Lung (tissue), 11 donors: ENCODE measurements at regions not wholly inside any gene's neighbourhood (a gene's known extent, or its start where the extent isn't known, plus 50 kb on each side); places are given as distances from the start of the nearest gene placed in this dataset.
A peak's percentile ranks its signal among the peaks of the same experiment; 100 is the strongest.

Experiments used
- ATAC-seq: fragments of 200-7000 bp; cut with Tn5 transposase; one replicate; pipeline ENCODE4 v1.9.1; 2020; ENCODE audit warnings: moderate number of reproducible peaks; ENCODE audit not compliant: insufficient read depth, low FRiP score
- DNase-seq, 3 donors: peaks; one replicate each; pipeline ENCODE4 v3.0.0-alpha.2; 2013 to 2017
- H3K27ac ChIP-seq, 2 donors: one replicate each; pipeline ENCODE4 v1.5.1; 2013; ENCODE audit warnings: mild to moderate bottlenecking in 2 of 2, moderate library complexity in 2 of 2, control low read depth in 1 of 2, inconsistent platforms in 1 of 2, low read depth in 1 of 2, low read length in 1 of 2
- H3K27me3 ChIP-seq, 3 donors: one replicate each; pipeline ENCODE4 v1.5.1; 2013; ENCODE audit warnings: low read length in 2 of 3; ENCODE audit not compliant: control insufficient read depth in 3 of 3, insufficient read depth in 3 of 3
- H3K36me3 ChIP-seq, 4 donors: one replicate each; pipeline ENCODE4 v1.5.1; 2013; ENCODE audit warnings: low read length in 4 of 4, mild to moderate bottlenecking in 1 of 4, moderate library complexity in 1 of 4; ENCODE audit not compliant: control insufficient read depth in 4 of 4, insufficient read depth in 4 of 4
- H3K4me1 ChIP-seq, 5 donors: one replicate each; pipeline ENCODE4 v1.5.1; 2013; ENCODE audit warnings: low read length in 5 of 5, mild to moderate bottlenecking in 2 of 5, moderate library complexity in 1 of 5; ENCODE audit not compliant: control insufficient read depth in 5 of 5, insufficient read depth in 5 of 5
- H3K4me3 ChIP-seq: one replicate; pipeline ENCODE4 v1.5.1; 2013; ENCODE audit warnings: mild to moderate bottlenecking, control low read depth, moderate library complexity
- H3K9ac ChIP-seq, 2 donors: one replicate each; pipeline ENCODE4 v1.5.1; 2013; ENCODE audit warnings: low read length in 2 of 2, control low read depth in 1 of 2; ENCODE audit not compliant: insufficient read depth in 1 of 2
- H3K9me3 ChIP-seq, 4 donors: one replicate each; pipeline ENCODE4 v1.5.1; 2013; ENCODE audit warnings: low read length in 3 of 4, mild to moderate bottlenecking in 1 of 4, moderate library complexity in 1 of 4; ENCODE audit not compliant: control insufficient read depth in 4 of 4, insufficient read depth in 3 of 4
- CTCF ChIP-seq: IDR thresholded peaks from 2 replicates; pipeline ENCODE4 v1.5.1; 2012; ENCODE audit warnings: mild to moderate bottlenecking; ENCODE audit errors: control extremely low read depth, extremely low read depth
- WGBS, 2 donors: extraction: QIAGEN DNeasy Blood & Tissue Kit; methylation state at CpG; one replicate each; pipeline ENCODE4 v1.1.7; 2013; 5-methylcytosine and 5-hydroxymethylcytosine counted together
- donor health status: control.
- donor health status: control.
- donor health status: Bipolar disorder and iron deficiency.
- donor health status: healthy.
- donor health status: DM: yes; HTN: yes; CAD: no.

DNA sequence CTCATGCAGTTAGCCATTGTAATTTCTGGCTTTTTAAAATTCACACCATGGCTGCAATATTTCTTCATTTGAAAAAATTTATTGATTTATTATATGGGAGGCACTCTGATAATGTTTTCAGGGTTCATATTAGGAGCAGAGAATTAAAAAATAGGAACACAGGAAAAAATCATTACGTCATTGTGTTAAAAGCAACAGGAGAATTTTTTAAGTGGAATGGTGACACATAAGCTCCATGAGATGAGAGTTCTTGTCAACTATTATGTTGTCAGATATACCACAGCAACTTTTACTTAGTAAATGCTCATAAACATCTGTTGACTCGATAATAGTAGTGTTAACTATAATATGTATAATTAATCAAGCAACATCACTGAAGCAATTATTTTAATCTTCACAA is 400.1 kb downstream of the TDRD3 start:
- ATAC-seq (no peak), DNase-seq (no peak)
- H3K36me3 ChIP-seq, result no peaks in the 10 kb centered on the region
- H3K4me1 ChIP-seq, result no peaks in the 10 kb centered on the region
- H3K9me3 ChIP-seq, result no peaks in the 10 kb centered on the region
- H3K27me3 ChIP-seq, result no peaks in the 10 kb centered on the region
- no peak for TF ChIP-seq CTCF
- H3K9ac ChIP-seq, result no peak overlapping the region
- no peak overlapping the region for H3K27ac ChIP-seq
- WGBS, 2 donors, result 71 to 82% methylated on average over 2 of the region's 2 CpGs
- no peak overlapping the region for H3K4me3 ChIP-seq

DNA sequence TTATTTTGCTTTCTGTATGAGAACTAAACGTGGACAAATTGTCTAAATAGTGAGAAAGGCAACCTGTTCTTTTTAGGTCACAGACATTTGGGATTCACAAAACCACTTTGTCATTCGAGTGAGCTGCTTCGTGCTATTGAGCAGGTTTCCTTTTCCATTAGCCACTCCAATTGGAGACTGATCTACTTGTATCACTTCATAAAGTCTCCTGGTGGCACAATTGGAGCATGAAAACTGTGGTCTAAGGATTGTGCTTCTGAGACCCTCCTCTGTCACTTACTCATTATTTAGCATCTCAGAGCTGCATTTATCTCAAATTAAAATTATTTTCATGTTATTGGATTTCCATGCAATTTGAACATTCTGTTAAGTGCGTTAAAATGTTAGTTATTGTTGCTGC is 397.7 kb downstream of the TDRD3 start:
- WGBS, 2 donors, result 79 to 81% methylated on average over 4 of the region's 4 CpGs
- Histone ChIP-seq H3K27me3 (no peaks in the 10 kb centered on the region), H3K36me3 (no peaks in the 10 kb centered on the region), H3K9ac (no peak overlapping the region), H3K27ac (no peak overlapping the region), H3K4me1 (no peaks in the 10 kb centered on the region), H3K9me3 (no peaks in the 10 kb centered on the region), H3K4me3 (no peak overlapping the region)
- ATAC-seq (no peak), DNase-seq (no peak)
- no peak for TF ChIP-seq CTCF

DNA sequence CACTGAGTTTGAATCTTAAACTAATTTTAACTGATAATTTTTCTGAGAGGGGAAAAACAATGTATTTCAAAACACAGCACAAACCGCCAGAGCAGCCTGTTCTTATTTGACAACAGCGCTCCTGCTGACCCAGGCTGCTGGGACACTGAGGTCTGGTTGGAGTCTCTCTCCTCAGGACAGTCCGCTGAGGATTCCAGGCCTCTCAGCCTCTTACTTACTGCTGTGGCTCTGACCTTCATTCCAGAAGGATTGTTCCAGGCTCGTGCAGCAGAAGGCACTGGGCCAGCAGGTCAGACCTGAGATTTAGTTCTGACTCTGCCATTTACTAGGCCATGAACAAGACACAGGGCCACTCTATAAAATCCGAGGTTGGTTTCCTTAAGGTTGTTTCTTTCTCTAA is 393.6 kb downstream of the TDRD3 start:
- no peak overlapping the region for H3K9ac ChIP-seq
- H3K27ac ChIP-seq, result no peak overlapping the region
- H3K9me3 ChIP-seq, result no peaks in the 10 kb centered on the region
- DNase-seq (no peak), ATAC-seq (no peak)
- WGBS, 2 donors, result 83 to 86% methylated on average over 5 of the region's 5 CpGs
- H3K4me3 ChIP-seq, result no peak overlapping the region
- no peaks in the 10 kb centered on the region for H3K4me1 ChIP-seq
- no peaks in the 10 kb centered on the region for H3K36me3 ChIP-seq
- no peak for TF ChIP-seq CTCF
- no peaks in the 10 kb centered on the region for H3K27me3 ChIP-seq

DNA sequence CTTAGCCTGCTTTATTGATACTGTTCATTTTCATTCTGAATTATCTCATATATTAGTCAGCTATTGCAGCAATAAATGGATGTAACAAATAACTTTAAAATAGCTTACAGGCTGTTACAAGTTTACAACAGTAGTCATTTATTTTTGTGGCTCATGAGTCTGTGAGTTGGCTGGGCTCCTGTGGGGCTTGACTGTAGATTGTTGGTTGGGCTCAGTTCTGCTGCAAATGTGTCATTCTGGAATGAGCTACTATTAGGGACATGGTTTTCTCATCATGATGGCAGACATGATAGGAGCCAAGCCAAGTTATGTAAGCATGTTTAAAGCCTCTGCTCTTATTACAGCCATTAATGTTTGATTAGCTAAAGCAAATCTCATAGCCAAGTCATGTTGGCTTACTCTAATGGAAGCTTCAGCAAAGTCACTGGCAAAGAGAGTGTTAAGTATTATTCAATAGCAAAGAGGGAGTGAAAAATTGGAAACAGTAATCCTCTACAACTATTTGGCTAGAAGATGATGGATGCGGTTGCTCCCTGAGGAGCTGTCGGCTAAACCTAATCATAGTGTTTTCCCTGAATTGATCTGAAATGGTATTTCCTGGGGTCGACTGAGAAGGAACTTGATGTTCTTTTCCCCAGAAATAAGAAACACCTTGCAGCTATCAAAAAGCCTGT is 391.3 kb downstream of the TDRD3 start:
- Histone ChIP-seq H3K9ac (no peak overlapping the region), H3K27me3 (no peaks in the 10 kb centered on the region), H3K4me3 (no peak overlapping the region), H3K9me3 (no peaks in the 10 kb centered on the region), H3K36me3 (no peaks in the 10 kb centered on the region), H3K27ac (no peak overlapping the region), H3K4me1 (no peaks in the 10 kb centered on the region)
- peak in 2 of 3 donors; percentile 16 to 31 for DNase-seq
- 70 to 81% methylated on average over 3 of the region's 3 CpGs for WGBS, 2 donors
- ATAC-seq, result no peak
- no peak for TF ChIP-seq CTCF
